ENCODE measurements at regions not wholly inside any gene's neighbourhood (a gene's known extent, or its start where the extent isn't known, plus 50 kb on each side); places are given as distances from the start of the nearest gene placed in this dataset.

- Mint-ChIP-seq H3K36me3 (ENCODE audit: unreplicated experiment) (no peaks in the 10 kb centered on the region), H3K4me3 (ENCODE audit: unreplicated experiment) (no peak overlapping the region)
These were observed 195.4 kb downstream of the HAUS1 start for GRCh38 chr18:46299465-46300008.

DNA sequence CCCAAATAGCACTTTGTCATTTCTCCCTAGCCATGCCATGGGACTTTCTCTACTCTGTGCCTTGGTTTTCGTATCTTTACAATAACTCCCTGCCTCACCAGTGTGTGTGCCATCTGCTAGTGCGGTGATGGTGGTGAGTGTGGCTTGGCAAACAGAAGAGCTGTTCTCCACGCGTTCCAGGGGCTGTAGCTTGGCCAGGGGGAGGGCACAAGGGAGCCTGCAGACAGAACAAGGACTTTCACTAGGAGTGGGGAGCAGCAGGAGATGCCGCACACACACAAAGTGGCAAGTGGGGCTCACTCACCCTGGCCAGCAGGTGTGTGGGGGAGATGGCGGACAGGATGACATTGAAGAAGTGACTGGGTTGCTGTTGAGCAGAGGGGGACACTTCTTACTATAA is 196.9 kb downstream of the HAUS1 start:
- TF ChIP-seq, protein P1, sequence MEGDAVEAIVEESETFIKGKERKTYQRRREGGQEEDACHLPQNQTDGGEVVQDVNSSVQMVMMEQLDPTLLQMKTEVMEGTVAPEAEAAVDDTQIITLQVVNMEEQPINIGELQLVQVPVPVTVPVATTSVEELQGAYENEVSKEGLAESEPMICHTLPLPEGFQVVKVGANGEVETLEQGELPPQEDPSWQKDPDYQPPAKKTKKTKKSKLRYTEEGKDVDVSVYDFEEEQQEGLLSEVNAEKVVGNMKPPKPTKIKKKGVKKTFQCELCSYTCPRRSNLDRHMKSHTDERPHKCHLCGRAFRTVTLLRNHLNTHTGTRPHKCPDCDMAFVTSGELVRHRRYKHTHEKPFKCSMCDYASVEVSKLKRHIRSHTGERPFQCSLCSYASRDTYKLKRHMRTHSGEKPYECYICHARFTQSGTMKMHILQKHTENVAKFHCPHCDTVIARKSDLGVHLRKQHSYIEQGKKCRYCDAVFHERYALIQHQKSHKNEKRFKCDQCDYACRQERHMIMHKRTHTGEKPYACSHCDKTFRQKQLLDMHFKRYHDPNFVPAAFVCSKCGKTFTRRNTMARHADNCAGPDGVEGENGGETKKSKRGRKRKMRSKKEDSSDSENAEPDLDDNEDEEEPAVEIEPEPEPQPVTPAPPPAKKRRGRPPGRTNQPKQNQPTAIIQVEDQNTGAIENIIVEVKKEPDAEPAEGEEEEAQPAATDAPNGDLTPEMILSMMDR (IDR thresholded peaks at IDR 0.05), result no peak
- Mint-ChIP-seq H3K9me3 (ENCODE audit: unreplicated experiment) (no peaks in the 10 kb centered on the region), H3K36me3 (ENCODE audit: unreplicated experiment) (no peaks in the 10 kb centered on the region), H3K27me3 (ENCODE audit: unreplicated experiment) (peaks cover 26% of the 10 kb centered on the region), H3K4me3 (ENCODE audit: unreplicated experiment) (no peak overlapping the region), H3K27ac (ENCODE audit: unreplicated experiment) (no peak overlapping the region), H3K4me1 (ENCODE audit: unreplicated experiment) (no peaks in the 10 kb centered on the region)
- no peak for DNase-seq (ENCODE audit: extremely low spot score, unreplicated experiment)

More at GRCh38 chr18:46299465-46300008, 195.4 kb downstream of the HAUS1 start:
- no peak for DNase-seq (ENCODE audit: extremely low spot score, unreplicated experiment)
- Mint-ChIP-seq H3K27ac (ENCODE audit: unreplicated experiment) (no peak overlapping the region), H3K9me3 (ENCODE audit: unreplicated experiment) (no peaks in the 10 kb centered on the region), H3K27me3 (ENCODE audit: unreplicated experiment) (peaks cover 26% of the 10 kb centered on the region), H3K4me1 (ENCODE audit: unreplicated experiment) (peaks cover 4% of the 10 kb centered on the region)
- TF ChIP-seq, protein P1 (IDR thresholded peaks at IDR 0.05), result no peak

DNA sequence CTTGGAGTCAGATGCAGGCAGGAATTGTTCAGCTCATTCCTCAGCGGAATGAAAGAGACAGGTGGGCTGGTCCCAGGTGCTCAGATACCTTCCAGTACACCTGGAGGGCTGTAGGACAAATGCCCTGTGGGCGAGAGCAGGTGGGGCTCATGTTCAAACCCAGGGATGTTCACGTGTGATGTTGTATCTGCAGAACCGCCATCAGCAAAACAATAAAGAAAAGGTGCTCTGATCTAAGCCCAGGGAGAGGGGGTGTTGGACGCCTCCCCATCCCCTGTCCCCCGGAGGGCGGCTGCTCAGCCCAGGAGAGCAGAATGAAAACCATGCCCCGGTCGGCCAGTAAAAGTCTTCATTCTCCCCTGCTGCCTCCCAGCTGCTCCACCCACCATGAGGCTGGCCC is 197.4 kb downstream of the HAUS1 start:
- TF ChIP-seq, protein P1 (IDR thresholded peaks at IDR 0.05), result no peak
- no peak for DNase-seq (ENCODE audit: extremely low spot score, unreplicated experiment)
- Mint-ChIP-seq H3K27ac (ENCODE audit: unreplicated experiment) (no peak overlapping the region), H3K4me3 (ENCODE audit: unreplicated experiment) (no peak overlapping the region), H3K4me1 (ENCODE audit: unreplicated experiment) (no peaks in the 10 kb centered on the region), H3K27me3 (ENCODE audit: unreplicated experiment) (peaks cover 29% of the 10 kb centered on the region), H3K9me3 (ENCODE audit: unreplicated experiment) (peaks cover 4% of the 10 kb centered on the region), H3K36me3 (ENCODE audit: unreplicated experiment) (no peaks in the 10 kb centered on the region)

DNA sequence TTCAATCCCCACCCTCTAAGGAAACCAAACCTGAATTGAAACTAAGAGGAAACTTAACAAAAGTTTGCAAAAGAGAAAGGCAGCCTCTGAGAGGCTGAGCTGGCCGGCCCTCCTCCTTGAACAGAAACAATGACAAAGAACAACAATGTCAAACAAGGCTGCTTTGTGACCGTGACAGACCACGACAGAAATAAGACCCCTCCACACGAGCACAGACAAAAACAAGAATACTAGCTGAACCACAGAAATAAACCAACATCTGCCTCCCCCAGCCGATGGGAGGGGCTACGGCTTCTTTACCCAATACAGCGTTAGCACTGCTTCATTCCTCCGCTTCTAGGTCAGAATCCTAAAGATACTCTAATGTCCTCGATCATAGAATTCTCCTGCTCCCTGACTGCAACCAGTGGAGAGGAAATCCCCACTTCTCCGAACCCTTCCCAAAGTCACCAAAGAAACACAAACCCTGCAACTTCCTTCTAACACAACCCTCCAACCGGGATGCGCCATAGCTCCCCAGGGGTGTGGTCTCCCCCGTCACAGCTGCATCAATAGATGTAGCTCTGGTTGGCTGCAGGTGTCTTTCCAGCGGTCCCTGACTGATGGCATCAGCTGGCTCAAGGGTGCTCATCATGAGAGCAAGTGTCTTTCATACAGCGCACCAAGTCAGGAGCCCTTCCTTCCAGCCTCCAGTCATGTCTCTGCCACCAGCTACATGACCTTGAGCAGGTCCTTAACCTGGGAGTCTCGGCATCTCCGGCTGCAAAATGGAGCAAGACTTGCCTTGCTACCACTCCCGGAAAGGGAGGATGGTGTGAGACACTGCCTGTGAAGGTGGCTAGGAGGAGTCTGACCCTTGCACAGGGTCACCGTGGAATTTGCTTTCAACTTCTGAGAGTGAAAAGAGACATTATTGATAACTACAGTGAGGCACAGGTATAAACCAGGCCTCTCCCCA is 198.6 kb downstream of the HAUS1 start:
- Mint-ChIP-seq H3K36me3 (ENCODE audit: unreplicated experiment) (no peaks in the 10 kb centered on the region), H3K27ac (ENCODE audit: unreplicated experiment) (no peak overlapping the region), H3K9me3 (ENCODE audit: unreplicated experiment) (peaks cover 14% of the 10 kb centered on the region), H3K27me3 (ENCODE audit: unreplicated experiment) (peaks cover 39% of the 10 kb centered on the region), H3K4me1 (ENCODE audit: unreplicated experiment) (no peaks in the 10 kb centered on the region), H3K4me3 (ENCODE audit: unreplicated experiment) (no peak overlapping the region)
- TF ChIP-seq, protein P1 (IDR thresholded peaks at IDR 0.05), result no peak
- no peak for DNase-seq (ENCODE audit: extremely low spot score, unreplicated experiment)

DNA sequence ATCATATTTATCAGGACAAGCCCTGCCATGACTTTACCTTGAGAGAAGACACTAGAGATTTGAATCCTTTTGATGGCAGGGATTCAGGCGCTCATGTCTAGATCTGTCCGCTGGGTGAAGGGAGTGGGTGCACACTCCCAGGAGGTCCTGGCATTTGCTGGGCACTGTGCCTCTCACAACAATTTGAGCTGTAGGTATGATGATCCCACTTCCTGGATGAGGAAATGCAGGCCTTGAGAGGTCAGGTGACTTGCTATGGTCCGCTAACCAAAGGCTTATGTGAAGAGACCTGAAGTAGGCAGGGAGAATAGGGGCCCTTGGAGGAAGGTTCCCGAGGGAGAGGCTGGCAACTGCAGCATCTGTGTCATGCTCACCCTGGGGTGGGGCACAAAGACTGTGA is 206.1 kb downstream of the HAUS1 start:
- Mint-ChIP-seq H3K27ac (ENCODE audit: unreplicated experiment) (no peak overlapping the region), H3K4me1 (ENCODE audit: unreplicated experiment) (no peaks in the 10 kb centered on the region), H3K9me3 (ENCODE audit: unreplicated experiment) (peaks cover 14% of the 10 kb centered on the region), H3K4me3 (ENCODE audit: unreplicated experiment) (no peak overlapping the region), H3K27me3 (ENCODE audit: unreplicated experiment) (peaks cover 32% of the 10 kb centered on the region), H3K36me3 (ENCODE audit: unreplicated experiment) (no peaks in the 10 kb centered on the region)
- no peak for DNase-seq (ENCODE audit: extremely low spot score, unreplicated experiment)
- TF ChIP-seq, protein P1 (IDR thresholded peaks at IDR 0.05), result no peak

Data from osteocyte (in vitro differentiated cells).